Activated T-helper 17 cell treated with anti-CD3 and anti-CD28 coated beads, Interleukin-2, amount 50 U/mL, for 72 hours (primary cell): ENCODE measurements at regions not wholly inside any gene's neighbourhood (a gene's known extent, or its start where the extent isn't known, plus 50 kb on each side); places are given as distances from the start of the nearest gene placed in this dataset.

Source experiments
- ATAC-seq: fragments of 150-1000 bp; cut with Tn5 transposase; replicated peaks from 2 replicates; pipeline ENCODE4 v1.10.0; 2021; ENCODE audit warnings: mild to moderate bottlenecking, moderate library complexity
- H3K27ac Mint-ChIP-seq: one replicate; pipeline ENCODE4 v1.8.0; 2022; ENCODE audit warnings: mixed read lengths
- H3K27me3 Mint-ChIP-seq: one replicate; pipeline ENCODE4 v1.8.0; 2022; ENCODE audit warnings: mixed read lengths
- H3K36me3 Mint-ChIP-seq: one replicate; pipeline ENCODE4 v1.8.0; 2022; ENCODE audit warnings: low read depth, mild to moderate bottlenecking, mixed read lengths
- H3K4me1 Mint-ChIP-seq: one replicate; pipeline ENCODE4 v1.8.0; 2022; ENCODE audit warnings: mixed read lengths
- H3K4me3 Mint-ChIP-seq: one replicate; pipeline ENCODE4 v1.8.0; 2022; ENCODE audit warnings: mild to moderate bottlenecking, mixed read lengths
- H3K9me3 Mint-ChIP-seq: one replicate; pipeline ENCODE4 v1.8.0; 2022; ENCODE audit warnings: mixed read lengths

- H3K4me1 Mint-ChIP-seq, result no peaks in the 10 kb centered on the region
- peaks cover 7% of the 10 kb centered on the region for H3K9me3 Mint-ChIP-seq
- no peak for ATAC-seq
- H3K27me3 Mint-ChIP-seq, result no peaks in the 10 kb centered on the region
- H3K4me3 Mint-ChIP-seq, result no peak overlapping the region
- no peaks in the 10 kb centered on the region for H3K36me3 Mint-ChIP-seq
- H3K27ac Mint-ChIP-seq, result no peak overlapping the region
Observed at GRCh38 chr9:106615118-106615889, 247.7 kb upstream of the ZNF462 start.

DNA sequence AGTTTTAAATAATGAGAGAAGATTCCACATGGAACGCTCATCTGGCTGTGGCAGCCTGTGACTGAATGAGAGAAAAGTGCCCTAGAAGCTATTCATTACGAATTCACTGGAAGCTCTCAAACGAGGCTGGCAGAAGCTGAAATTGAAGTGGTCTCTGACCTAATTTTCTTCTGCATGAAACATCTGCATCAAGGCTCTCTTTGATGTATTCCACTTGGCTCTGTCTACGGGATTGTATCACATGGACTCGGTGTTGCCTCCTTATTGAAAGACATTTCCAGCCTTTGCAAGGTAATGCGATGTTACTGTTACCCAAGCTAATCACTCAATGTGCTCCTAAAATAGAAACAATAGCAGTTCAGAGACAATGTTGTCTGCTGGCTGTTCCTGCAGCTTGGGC, 246.9 kb upstream of the ZNF462 start:
- Mint-ChIP-seq H3K27me3 (no peaks in the 10 kb centered on the region), H3K4me3 (no peak overlapping the region), H3K9me3 (peaks cover 7% of the 10 kb centered on the region), H3K27ac (no peak overlapping the region), H3K4me1 (no peaks in the 10 kb centered on the region), H3K36me3 (no peaks in the 10 kb centered on the region)
- ATAC-seq, result no peak

- ATAC-seq, result no peak
Observed at GRCh38 chr9:106616851-106617345, 246.1 kb upstream of the ZNF462 start.

DNA sequence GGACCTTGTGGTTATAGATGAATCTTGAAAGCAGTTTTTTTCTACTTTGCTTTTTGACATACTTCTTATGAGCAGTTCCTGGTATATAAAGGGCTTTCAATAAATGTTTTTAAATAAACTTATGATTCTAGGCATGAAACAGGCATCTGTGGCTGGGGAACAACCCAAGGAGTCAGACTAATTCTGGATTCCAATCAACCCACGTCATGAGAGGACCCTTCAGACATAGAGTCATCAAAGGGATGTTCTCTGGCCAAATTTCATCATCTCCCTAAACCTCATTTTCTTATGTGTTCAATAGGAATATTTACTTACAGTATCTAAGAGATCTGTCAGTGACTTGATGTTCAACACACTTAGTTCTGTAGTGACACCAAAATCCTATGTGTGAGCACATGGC, 243.8 kb upstream of the ZNF462 start:
- Mint-ChIP-seq H3K27me3 (no peaks in the 10 kb centered on the region), H3K36me3 (no peaks in the 10 kb centered on the region), H3K4me1 (no peaks in the 10 kb centered on the region), H3K9me3 (peaks cover 15% of the 10 kb centered on the region), H3K4me3 (no peak overlapping the region), H3K27ac (no peak overlapping the region)
- no peak for ATAC-seq

More at GRCh38 chr9:106616851-106617345, 246.1 kb upstream of the ZNF462 start:
- H3K27me3 Mint-ChIP-seq, result no peaks in the 10 kb centered on the region
- H3K9me3 Mint-ChIP-seq, result peaks cover 7% of the 10 kb centered on the region
- no peaks in the 10 kb centered on the region for H3K4me1 Mint-ChIP-seq
- H3K4me3 Mint-ChIP-seq, result no peak overlapping the region
- no peak overlapping the region for H3K27ac Mint-ChIP-seq
- no peaks in the 10 kb centered on the region for H3K36me3 Mint-ChIP-seq

DNA sequence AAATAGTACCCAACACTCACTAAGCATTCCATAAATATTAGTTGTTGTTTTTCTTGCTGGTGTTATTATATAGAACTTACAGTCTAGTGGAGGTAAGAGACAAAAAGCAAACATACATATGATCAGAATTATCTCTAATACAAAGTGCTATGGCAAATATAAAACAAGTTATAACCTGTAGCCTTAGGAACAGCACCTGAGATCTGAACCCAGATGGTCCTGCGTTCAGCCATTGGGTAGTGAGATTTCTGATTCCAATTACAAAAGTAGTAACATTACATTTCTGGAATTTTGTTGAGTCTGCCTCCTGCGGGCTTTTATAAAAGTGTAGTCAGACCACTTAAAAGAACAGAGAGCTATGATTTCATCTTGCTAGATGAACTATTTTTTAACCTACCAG, 242.9 kb upstream of the ZNF462 start:
- no peaks in the 10 kb centered on the region for H3K27me3 Mint-ChIP-seq
- no peak overlapping the region for H3K27ac Mint-ChIP-seq
- H3K9me3 Mint-ChIP-seq, result peaks cover 12% of the 10 kb centered on the region
- H3K36me3 Mint-ChIP-seq, result no peaks in the 10 kb centered on the region
- ATAC-seq, result no peak
- no peaks in the 10 kb centered on the region for H3K4me1 Mint-ChIP-seq
- H3K4me3 Mint-ChIP-seq, result no peak overlapping the region

GRCh38 chr9:106620866-106621265, 242.1 kb upstream of the ZNF462 start:
- Mint-ChIP-seq H3K4me1 (no peaks in the 10 kb centered on the region), H3K36me3 (no peaks in the 10 kb centered on the region), H3K27ac (no peak overlapping the region), H3K27me3 (no peaks in the 10 kb centered on the region), H3K9me3 (peaks cover 12% of the 10 kb centered on the region), H3K4me3 (no peak overlapping the region)
- no peak for ATAC-seq

- Mint-ChIP-seq H3K4me3 (no peak overlapping the region), H3K36me3 (no peaks in the 10 kb centered on the region), H3K27ac (no peak overlapping the region), H3K9me3 (peaks cover 9% of the 10 kb centered on the region), H3K27me3 (no peaks in the 10 kb centered on the region), H3K4me1 (no peaks in the 10 kb centered on the region)
- ATAC-seq, result no peak
Observed at GRCh38 chr9:106621313-106622163, 241.4 kb upstream of the ZNF462 start.

GRCh38 chr9:106622164-106622487, 240.8 kb upstream of the ZNF462 start:
- H3K27me3 Mint-ChIP-seq, result no peaks in the 10 kb centered on the region
- H3K4me3 Mint-ChIP-seq, result no peak overlapping the region
- H3K36me3 Mint-ChIP-seq, result no peaks in the 10 kb centered on the region
- H3K27ac Mint-ChIP-seq, result no peak overlapping the region
- no peaks in the 10 kb centered on the region for H3K4me1 Mint-ChIP-seq
- H3K9me3 Mint-ChIP-seq, result peaks cover 10% of the 10 kb centered on the region
- ATAC-seq, result no peak

DNA sequence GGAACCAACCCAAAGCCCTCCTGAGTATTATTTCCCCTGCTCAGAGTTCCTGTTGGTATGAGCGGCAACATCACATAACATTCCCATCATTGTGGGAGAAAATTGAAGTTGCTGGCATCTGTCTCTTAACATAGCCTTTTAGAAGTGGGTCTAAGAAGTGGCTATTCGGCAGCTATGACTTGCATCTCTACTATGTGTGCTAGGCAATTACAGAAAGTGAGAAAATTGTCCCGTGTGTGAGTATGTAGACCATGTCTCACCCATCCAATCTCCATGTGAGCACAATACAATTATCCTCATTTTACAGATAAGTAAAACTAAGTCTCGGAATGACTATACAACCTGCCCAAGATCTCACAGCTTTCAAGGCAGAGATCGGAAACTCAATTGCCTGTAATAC, 239.4 kb upstream of the ZNF462 start:
- H3K27ac Mint-ChIP-seq, result no peak overlapping the region
- no peaks in the 10 kb centered on the region for H3K27me3 Mint-ChIP-seq
- no peaks in the 10 kb centered on the region for H3K36me3 Mint-ChIP-seq
- H3K4me1 Mint-ChIP-seq, result no peaks in the 10 kb centered on the region
- no peak for ATAC-seq
- peaks cover 10% of the 10 kb centered on the region for H3K9me3 Mint-ChIP-seq
- H3K4me3 Mint-ChIP-seq, result no peak overlapping the region

DNA sequence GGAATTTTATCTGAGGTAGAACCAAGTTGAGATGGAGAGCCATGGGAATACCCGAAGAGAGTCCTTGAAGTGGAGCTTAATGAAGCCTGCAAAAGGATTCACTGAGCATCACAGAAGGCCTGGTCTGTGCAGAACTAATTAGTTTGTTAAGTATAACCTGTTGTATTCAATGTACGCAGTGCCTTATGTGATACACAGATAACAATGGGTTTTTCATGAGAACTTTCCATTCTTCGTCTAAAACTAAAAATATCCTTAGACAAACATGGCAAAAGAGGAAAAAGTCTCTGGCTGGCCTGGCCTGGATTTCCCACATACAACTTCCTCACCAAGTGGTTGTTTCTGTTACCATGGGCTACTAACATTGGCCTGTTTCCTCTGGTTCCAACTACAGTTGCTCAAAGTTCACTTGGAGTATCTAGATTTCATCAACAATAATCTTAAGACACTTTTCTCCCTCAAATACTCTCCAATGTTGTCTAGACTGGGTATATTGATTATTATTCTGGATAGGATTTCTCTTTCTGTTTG, 237.6 kb upstream of the ZNF462 start:
- Mint-ChIP-seq H3K27me3 (no peaks in the 10 kb centered on the region), H3K4me1 (no peaks in the 10 kb centered on the region), H3K4me3 (no peak overlapping the region), H3K36me3 (no peaks in the 10 kb centered on the region), H3K9me3 (peaks cover 18% of the 10 kb centered on the region), H3K27ac (no peak overlapping the region)
- no peak for ATAC-seq

- no peak overlapping the region for H3K27ac Mint-ChIP-seq
- no peaks in the 10 kb centered on the region for H3K4me1 Mint-ChIP-seq
- no peak for ATAC-seq
- H3K36me3 Mint-ChIP-seq, result no peaks in the 10 kb centered on the region
- no peak overlapping the region for H3K4me3 Mint-ChIP-seq
- H3K27me3 Mint-ChIP-seq, result no peaks in the 10 kb centered on the region
- H3K9me3 Mint-ChIP-seq, result peaks cover 24% of the 10 kb centered on the region
Observed at GRCh38 chr9:106626936-106627335, 236.0 kb upstream of the ZNF462 start.

DNA sequence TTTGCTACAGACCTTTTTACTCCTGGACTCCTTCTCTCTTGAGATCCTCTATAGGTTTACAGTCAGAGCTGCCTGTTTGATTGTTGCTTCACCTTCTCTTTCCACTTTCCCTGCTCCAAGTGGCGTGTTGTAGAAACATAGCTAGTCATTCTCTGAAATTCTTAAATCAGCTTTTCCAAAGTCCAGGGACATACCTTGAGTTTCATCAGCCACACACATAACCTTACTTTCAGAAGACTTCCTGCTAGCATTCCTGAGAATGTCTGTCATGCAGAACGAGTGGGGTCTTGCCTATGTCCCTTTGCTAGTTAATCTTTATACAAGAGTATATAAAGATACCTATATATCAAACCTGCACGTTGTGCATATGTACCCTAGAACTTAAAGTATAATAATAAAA, 230.3 kb upstream of the ZNF462 start:
- no peaks in the 10 kb centered on the region for H3K4me1 Mint-ChIP-seq
- no peak overlapping the region for H3K27ac Mint-ChIP-seq
- no peaks in the 10 kb centered on the region for H3K36me3 Mint-ChIP-seq
- H3K9me3 Mint-ChIP-seq, result peaks cover 21% of the 10 kb centered on the region
- no peak for ATAC-seq
- no peaks in the 10 kb centered on the region for H3K27me3 Mint-ChIP-seq
- no peak overlapping the region for H3K4me3 Mint-ChIP-seq

DNA sequence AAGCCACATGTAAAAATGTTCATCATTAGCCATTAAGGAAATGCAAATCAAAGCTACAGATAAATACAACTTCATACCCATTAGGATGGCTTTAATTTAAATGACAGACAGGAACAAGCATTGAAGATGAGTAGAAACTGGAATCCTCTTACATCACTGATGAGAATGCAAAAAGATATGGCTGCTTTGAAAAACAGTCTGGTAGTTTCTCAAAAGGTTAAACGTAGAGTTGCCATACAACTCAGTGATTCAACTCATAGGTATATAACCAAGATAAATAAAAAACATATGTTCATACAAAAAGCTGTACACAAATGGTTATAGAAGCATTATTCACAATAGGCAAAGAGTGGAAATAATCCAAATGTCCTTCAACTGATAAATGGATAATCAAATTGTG, 228.8 kb upstream of the ZNF462 start:
- H3K4me1 Mint-ChIP-seq, result no peaks in the 10 kb centered on the region
- peaks cover 21% of the 10 kb centered on the region for H3K9me3 Mint-ChIP-seq
- no peak for ATAC-seq
- no peak overlapping the region for H3K27ac Mint-ChIP-seq
- H3K27me3 Mint-ChIP-seq, result no peaks in the 10 kb centered on the region
- no peaks in the 10 kb centered on the region for H3K36me3 Mint-ChIP-seq
- no peak overlapping the region for H3K4me3 Mint-ChIP-seq

- Mint-ChIP-seq H3K4me1 (no peaks in the 10 kb centered on the region), H3K9me3 (peaks cover 16% of the 10 kb centered on the region), H3K4me3 (no peak overlapping the region), H3K27ac (no peak overlapping the region), H3K27me3 (no peaks in the 10 kb centered on the region), H3K36me3 (no peaks in the 10 kb centered on the region)
- ATAC-seq, result no peak
Observed at GRCh38 chr9:106634641-106635040, 228.3 kb upstream of the ZNF462 start.

- H3K9me3 Mint-ChIP-seq, result peaks cover 5% of the 10 kb centered on the region
- no peaks in the 10 kb centered on the region for H3K4me1 Mint-ChIP-seq
- no peak overlapping the region for H3K27ac Mint-ChIP-seq
Observed at GRCh38 chr9:106637486-106637885, 225.5 kb upstream of the ZNF462 start.

More at GRCh38 chr9:106637486-106637885, 225.5 kb upstream of the ZNF462 start:
- Mint-ChIP-seq H3K4me3 (no peak overlapping the region), H3K36me3 (no peaks in the 10 kb centered on the region), H3K27me3 (no peaks in the 10 kb centered on the region)
- ATAC-seq, result no peak
